HCT116 (cell line): ENCODE measurements at regions not wholly inside any gene's neighbourhood (a gene's known extent, or its start where the extent isn't known, plus 50 kb on each side); places are given as distances from the start of the nearest gene placed in this dataset.
"Not testable (repeated sequence)": the region's sequence is repeated elsewhere in the genome, so short reads cannot be mapped to it uniquely, and the experiment has no call there.

ENCODE experiments used
- ATAC-seq: fragments of 200-7000 bp; cut with Tn5 transposase; 2 replicates; pipeline ENCODE4 v1.9.1; 2020; ENCODE audit warnings: mild to moderate bottlenecking, moderate library complexity
- BruUV-seq: library from RNA; stranded (reverse); fragments of 400-500 nt; replicated peaks from 2 replicates; lab custom pipeline; 2021; lab: Mats Ljungman, UMichigan
- CTCF ChIA-PET: fragments of 300-600 bp; sonication (Branson Sonifier 250); formaldehyde crosslinking; loops from one replicate; lab custom pipeline; 2021; ENCODE audit warnings: antibody characterized with exemption; lab: Charles Lee
- POLR2A ChIA-PET: fragments of 300-600, 350-600 bp; sonication (Branson Sonifier 250); formaldehyde crosslinking; loops from one replicate; lab custom pipeline; 2021; ENCODE audit warnings: antibody characterized with exemption; lab: Charles Lee
- RAD21 ChIA-PET, 2 experiments: fragments of 300-600 bp; sonication (Branson Sonifier 250); formaldehyde crosslinking; loops; one replicate each; lab custom pipeline; 2023; ENCODE audit warnings: low total read pairs in 2 of 2; ENCODE audit not compliant: uncharacterized antibody in 2 of 2, unreplicated experiment in 2 of 2, low non-redundant PET in 1 of 2; lab: Charles Lee
- DNase-seq: peaks from one replicate; pipeline ENCODE4 v3.0.0-alpha.2; 2010; ENCODE audit warnings: low read depth, low spot score
- H2AFZ ChIP-seq: fragments of 200-600 bp; shearing (Covaris generic), sonication (generic); 2 replicates; pipeline ENCODE4 v1.6.1; 2017; ENCODE audit warnings: low read depth, mixed run types, mixed read lengths, antibody characterized with exemption, low read length; ENCODE audit not compliant: poor library complexity, severe bottlenecking
- H3K27ac ChIP-seq: 2 replicates; pipeline ENCODE4 v1.5.1; 2012; ENCODE audit warnings: low read depth, low read length
- H3K27me3 ChIP-seq: fragments of 200-600 bp; sonication (generic); 2 replicates; pipeline ENCODE4 v1.6.1; 2016; ENCODE audit warnings: mixed run types, low read length, mixed read lengths; ENCODE audit not compliant: insufficient read depth
- H3K36me3 ChIP-seq, 2 experiments: fragments of 200-500 bp in 1 of 2; fragments of 200-600 bp in 1 of 2; sonication (Bioruptor generic) in 1 of 2; sonication (generic) in 1 of 2; 2 replicates each; pipeline versions ENCODE4 v1.5.1 to v1.6.1; 2014 to 2016; ENCODE audit warnings: low read length in 2 of 2, inconsistent platforms in 1 of 2, mixed read lengths in 1 of 2, mixed run types in 1 of 2; ENCODE audit not compliant: insufficient read depth in 2 of 2, control insufficient read depth in 1 of 2
- H3K4me1 ChIP-seq, 2 experiments: fragments of 200-600 bp in 1 of 2; sonication (generic) in 1 of 2; 2 replicates each; pipeline versions ENCODE4 v1.5.1 to v1.6.1; 2012 to 2017; ENCODE audit warnings: low read length in 2 of 2, inconsistent platforms in 1 of 2, mild to moderate bottlenecking in 1 of 2, mixed read lengths in 1 of 2, mixed run types in 1 of 2, moderate library complexity in 1 of 2; ENCODE audit not compliant: insufficient read depth in 2 of 2, control insufficient read depth in 1 of 2
- H3K4me2 ChIP-seq: fragments of 200-600 bp; sonication (generic); 2 replicates; pipeline ENCODE4 v1.6.1; 2017; ENCODE audit warnings: mixed run types, low read length, mixed read lengths
- H3K4me3 ChIP-seq, 2 experiments: fragments of 200-600 bp in 1 of 2; sonication (generic) in 1 of 2; replicated peaks in 1 of 2; 2 replicates each; pipeline ENCODE4 v1.5.1; 2011 to 2016; ENCODE audit warnings: low read length in 2 of 2, control low read depth in 1 of 2, low read depth in 1 of 2, mild to moderate bottlenecking in 1 of 2, mixed read lengths in 1 of 2, mixed run types in 1 of 2
- H3K79me2 ChIP-seq: fragments of 200-600 bp; sonication (generic); 2 replicates; pipeline ENCODE4 v1.6.1; 2017; ENCODE audit warnings: mild to moderate bottlenecking, mixed run types, low read length, moderate library complexity, mixed read lengths; ENCODE audit not compliant: insufficient read depth
- H3K9ac ChIP-seq: fragments of 200-600 bp; sonication (generic); 2 replicates; pipeline ENCODE4 v1.6.1; 2016; ENCODE audit warnings: low read length, mixed read lengths
- H3K9me2 ChIP-seq: fragments of 200-600 bp; sonication (generic), shearing (Covaris generic); 2 replicates; pipeline ENCODE4 v1.6.1; 2017; ENCODE audit warnings: mixed run types, mild to moderate bottlenecking, moderate library complexity; ENCODE audit not compliant: insufficient read depth
- H3K9me3 ChIP-seq, 2 experiments: fragments of 200-500 bp in 1 of 2; fragments of 200-600 bp in 1 of 2; sonication (Bioruptor generic) in 1 of 2; sonication (generic) in 1 of 2; 2 replicates each; pipeline ENCODE4 v1.6.1; 2014 to 2017; ENCODE audit warnings: low read length in 2 of 2, mixed read lengths in 2 of 2, inconsistent platforms in 1 of 2, low read depth in 1 of 2, mild to moderate bottlenecking in 1 of 2, mixed run types in 1 of 2, moderate library complexity in 1 of 2; ENCODE audit not compliant: control insufficient read depth in 1 of 2, insufficient read depth in 1 of 2
- H4K20me1 ChIP-seq: fragments of 200-600 bp; sonication (generic), shearing (Covaris generic); 2 replicates; pipeline ENCODE4 v1.6.1; 2017; ENCODE audit warnings: mixed run types, mild to moderate bottlenecking, moderate library complexity; ENCODE audit not compliant: insufficient read depth
- CBX3 ChIP-seq: IDR thresholded peaks from 2 replicates; pipeline ENCODE4 v1.6.1; 2012; ENCODE audit warnings: low read depth
- CTCF ChIP-seq, 3 experiments: fragments of 200-600 bp in 1 of 3; sonication (generic) in 1 of 3; IDR thresholded peaks in 2 of 3; conservative IDR thresholded peaks in 1 of 3; 2 replicates each; pipeline ENCODE4 v1.5.1; 2012 to 2017; ENCODE audit warnings: low read depth in 2 of 3, low read length in 2 of 3, antibody characterized with exemption in 1 of 3, borderline replicate concordance in 1 of 3, control low read depth in 1 of 3, mild to moderate bottlenecking in 1 of 3, mixed read lengths in 1 of 3, mixed run types in 1 of 3, moderate library complexity in 1 of 3; ENCODE audit not compliant: insufficient read depth in 1 of 3
- EGR1 ChIP-seq: IDR thresholded peaks from 2 replicates; pipeline ENCODE4 v1.6.1; 2012; ENCODE audit warnings: low read depth
- ELF1 ChIP-seq: IDR thresholded peaks from 2 replicates; pipeline ENCODE4 v1.6.1; 2012; ENCODE audit warnings: low read depth, borderline replicate concordance
- POLR2A ChIP-seq: IDR thresholded peaks from 2 replicates; pipeline ENCODE4 v1.7.0; 2011; ENCODE audit warnings: borderline replicate concordance; ENCODE audit not compliant: insufficient read depth, insufficient read length; ENCODE audit errors: extremely low read depth
- SP1 ChIP-seq: IDR thresholded peaks from 2 replicates; pipeline ENCODE4 v1.6.1; 2012; ENCODE audit warnings: low read depth
- ZNF274 ChIP-seq: fragments of 200-500 bp; sonication (Bioruptor generic); IDR thresholded peaks from 2 replicates; pipeline ENCODE4 v1.6.1; 2014; ENCODE audit warnings: mild to moderate bottlenecking, low read depth, low read length, inconsistent platforms
- intact Hi-C: fragments of 100-400 bp; cut with micrococcal nuclease; formaldehyde crosslinking; loops from 2 replicates; pipeline ENCODE4 v1.10.0; 2022

DNA sequence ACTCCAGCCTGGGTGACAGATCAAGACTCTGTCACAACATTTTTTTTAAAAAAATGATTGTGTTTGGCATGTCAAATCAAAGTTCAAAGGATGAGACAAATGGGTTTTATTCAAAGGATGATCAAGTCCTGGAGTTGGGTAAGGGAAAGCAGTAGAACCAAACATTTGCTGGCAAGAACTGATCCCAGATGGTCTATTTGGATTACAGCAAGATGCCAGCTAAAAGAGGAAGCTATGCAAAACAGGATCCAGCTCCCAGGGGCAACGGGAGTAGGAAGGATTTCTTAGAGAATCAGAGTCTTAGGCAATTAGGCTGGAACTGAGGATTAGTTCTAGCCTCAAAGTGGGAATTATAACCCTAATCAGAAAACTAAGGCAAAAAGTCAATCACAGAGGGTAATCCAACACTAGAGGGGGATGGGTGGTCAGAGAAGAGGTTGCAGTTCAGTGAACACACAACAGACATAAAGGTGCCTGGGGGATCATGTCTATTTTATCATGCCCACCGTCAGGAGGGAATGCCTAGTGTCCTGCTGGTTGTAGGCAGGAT lies 133.0 kb upstream of the PLS3 start:
- POLR2A ChIA-PET = no interaction called here
- ATAC-seq = no peak
- intact Hi-C loops = no loop called here

DNA sequence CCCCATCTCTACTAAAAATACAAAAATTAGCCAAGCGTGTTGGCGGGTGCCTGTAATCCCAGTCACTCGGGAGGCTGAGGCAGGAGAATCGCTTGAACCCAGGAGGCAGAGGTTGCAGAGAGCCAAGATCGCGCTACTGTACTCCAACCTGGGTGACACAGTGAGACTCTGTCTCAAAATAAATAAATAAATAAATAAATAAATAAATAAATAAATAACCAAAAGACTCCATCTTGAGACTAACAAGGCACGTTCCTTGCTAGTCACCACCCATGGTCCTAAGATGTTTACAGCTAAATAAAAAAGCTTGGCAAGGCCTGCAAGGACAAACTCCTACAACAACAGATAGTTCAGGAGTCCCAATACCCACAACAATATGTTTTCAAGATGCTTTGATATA lies 126.1 kb upstream of the PLS3 start:
- H3K36me3 ChIP-seq, H3K27me3 ChIP-seq, H3K4me1 ChIP-seq, H3K79me2 ChIP-seq, DNase-seq, H2AFZ ChIP-seq, BruUV-seq, RAD21 ChIA-PET, H3K9ac ChIP-seq, intact Hi-C loops, H3K9me3 ChIP-seq, H3K4me2 ChIP-seq, H3K4me3 ChIP-seq, POLR2A ChIA-PET, ATAC-seq, H3K9me2 ChIP-seq, H4K20me1 ChIP-seq, H3K27ac ChIP-seq, CTCF ChIA-PET: not testable (repeated sequence)

More for the DNA sequence above, 133.0 kb upstream of the PLS3 start:
- Histone ChIP-seq H3K9me3 (no peaks in the 10 kb centered on the region), H3K36me3 (no peaks in the 10 kb centered on the region), H3K4me1 (no peaks in the 10 kb centered on the region), H3K79me2 (no peaks in the 10 kb centered on the region), H3K27me3 (no peaks in the 10 kb centered on the region), H3K27ac (no peak overlapping the region), H2AFZ (no peak overlapping the region), H3K9me2 (no peaks in the 10 kb centered on the region), H3K4me2 (no peak overlapping the region), H3K9ac (no peak overlapping the region), H3K4me3 (no peak overlapping the region), H4K20me1 (no peaks in the 10 kb centered on the region)
- no TSS peak for BruUV-seq
- ChIA-PET RAD21 (no interaction called here), CTCF (no interaction called here)
- TF ChIP-seq POLR2A (no peak), CTCF (IDR thresholded peaks at IDR 0.05 in 2 of 3, conservative IDR thresholded peaks at IDR 0.05 in 1 of 3; ENCODE audit: borderline replicate concordance in 1 of 3, insufficient read depth in 1 of 3, low read depth in 2 of 3, low read length in 2 of 3) (no peak), ELF1 (no peak), ZNF274 (no peak), SP1 (no peak), EGR1 (no peak), CBX3 (no peak)
- no peak for DNase-seq
